Prostate gland (tissue), 2 donors: ENCODE measurements at regions not wholly inside any gene's neighbourhood (a gene's known extent, or its start where the extent isn't known, plus 50 kb on each side); places are given as distances from the start of the nearest gene placed in this dataset.

ENCODE experiments used
- POLR2A ChIP-seq: fragments of 450-650 bp; IDR thresholded peaks from one replicate; pipeline ENCODE4 v1.6.1; 2016; ENCODE audit warnings: antibody characterized with exemption, mild to moderate bottlenecking
- TF ChIP-seq, protein P1 (sequence below), 4 experiments: fragments of 200-600 bp in 2 of 4; fragments of 450-650 bp in 2 of 4; sonication (generic) in 2 of 4; IDR thresholded peaks; 1 replicate in 3 of 4; 2 replicates in 1 of 4; pipeline ENCODE4 v1.5.1; 2016 to 2019; ENCODE audit warnings: antibody characterized with exemption in 4 of 4, mild to moderate bottlenecking in 2 of 4, moderate library complexity in 2 of 4

DNA sequence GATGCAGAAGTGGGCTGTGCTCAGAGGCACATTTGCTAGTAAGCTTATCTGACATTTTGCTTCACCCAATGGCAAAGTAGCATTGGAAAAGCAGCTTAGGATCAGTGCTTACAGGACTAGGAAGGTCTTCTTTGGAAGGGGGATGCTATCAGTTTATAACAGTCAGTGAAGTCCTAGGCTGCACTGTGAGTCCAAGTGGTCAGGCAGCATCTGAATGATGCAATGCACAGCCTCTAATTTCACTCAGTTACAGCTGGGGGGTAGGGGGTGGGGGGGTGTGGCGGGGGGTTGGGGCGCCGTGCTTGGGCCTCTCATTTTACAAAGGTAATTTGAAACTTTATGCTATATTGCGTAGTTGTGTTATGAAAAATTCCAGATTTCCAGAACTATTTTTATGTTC is 652.3 kb upstream of the MGMT start:
- no peak for TF ChIP-seq POLR2A
- TF ChIP-seq, protein P1, sequence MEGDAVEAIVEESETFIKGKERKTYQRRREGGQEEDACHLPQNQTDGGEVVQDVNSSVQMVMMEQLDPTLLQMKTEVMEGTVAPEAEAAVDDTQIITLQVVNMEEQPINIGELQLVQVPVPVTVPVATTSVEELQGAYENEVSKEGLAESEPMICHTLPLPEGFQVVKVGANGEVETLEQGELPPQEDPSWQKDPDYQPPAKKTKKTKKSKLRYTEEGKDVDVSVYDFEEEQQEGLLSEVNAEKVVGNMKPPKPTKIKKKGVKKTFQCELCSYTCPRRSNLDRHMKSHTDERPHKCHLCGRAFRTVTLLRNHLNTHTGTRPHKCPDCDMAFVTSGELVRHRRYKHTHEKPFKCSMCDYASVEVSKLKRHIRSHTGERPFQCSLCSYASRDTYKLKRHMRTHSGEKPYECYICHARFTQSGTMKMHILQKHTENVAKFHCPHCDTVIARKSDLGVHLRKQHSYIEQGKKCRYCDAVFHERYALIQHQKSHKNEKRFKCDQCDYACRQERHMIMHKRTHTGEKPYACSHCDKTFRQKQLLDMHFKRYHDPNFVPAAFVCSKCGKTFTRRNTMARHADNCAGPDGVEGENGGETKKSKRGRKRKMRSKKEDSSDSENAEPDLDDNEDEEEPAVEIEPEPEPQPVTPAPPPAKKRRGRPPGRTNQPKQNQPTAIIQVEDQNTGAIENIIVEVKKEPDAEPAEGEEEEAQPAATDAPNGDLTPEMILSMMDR (IDR thresholded peaks at IDR 0.05) = no peak
